Colonic mucosa (tissue), 4 donors: ENCODE measurements at regions not wholly inside any gene's neighbourhood (a gene's known extent, or its start where the extent isn't known, plus 50 kb on each side); places are given as distances from the start of the nearest gene placed in this dataset.

Experiments
- DNase-seq: peaks from one replicate; pipeline ENCODE4 v3.0.0-alpha.2; 2020
- H3K27ac ChIP-seq: fragments of 200-600 bp; one replicate; pipeline ENCODE4 v1.8.0; 2021
- H3K27me3 ChIP-seq: fragments of 200-600 bp; one replicate; pipeline ENCODE4 v1.8.0; 2021
- H3K36me3 ChIP-seq: fragments of 200-600 bp; one replicate; pipeline ENCODE4 v1.8.0; 2021
- H3K4me1 ChIP-seq: fragments of 200-600 bp; one replicate; pipeline ENCODE4 v1.8.0; 2021; ENCODE audit warnings: mild to moderate bottlenecking
- H3K4me3 ChIP-seq: fragments of 200-600 bp; one replicate; pipeline ENCODE4 v1.8.0; 2021
- H3K9ac ChIP-seq, 2 donors: one replicate each; pipeline ENCODE4 v1.7.0; 2013; ENCODE audit warnings: control low read depth in 2 of 2, low read depth in 2 of 2, low read length in 2 of 2
- H3K9me3 ChIP-seq: fragments of 200-600 bp; one replicate; pipeline ENCODE4 v1.8.0; 2021
- intact Hi-C: fragments of 100-400 bp; cut with DNase I; formaldehyde crosslinking; loops from one replicate; pipeline ENCODE4 v1.14.1; 2022
- TF ChIP-seq, protein P1 (sequence below): fragments of 200-600 bp; IDR thresholded peaks from one replicate; pipeline ENCODE4 v1.8.0; 2022; ENCODE audit warnings: antibody characterized with exemption, mild to moderate bottlenecking
- donor health status: healthy.
- donor health status: DM: no; HTN: no; CAD: no.
- donor health status: DM: no; HTN: no; CAD: no.

DNA sequence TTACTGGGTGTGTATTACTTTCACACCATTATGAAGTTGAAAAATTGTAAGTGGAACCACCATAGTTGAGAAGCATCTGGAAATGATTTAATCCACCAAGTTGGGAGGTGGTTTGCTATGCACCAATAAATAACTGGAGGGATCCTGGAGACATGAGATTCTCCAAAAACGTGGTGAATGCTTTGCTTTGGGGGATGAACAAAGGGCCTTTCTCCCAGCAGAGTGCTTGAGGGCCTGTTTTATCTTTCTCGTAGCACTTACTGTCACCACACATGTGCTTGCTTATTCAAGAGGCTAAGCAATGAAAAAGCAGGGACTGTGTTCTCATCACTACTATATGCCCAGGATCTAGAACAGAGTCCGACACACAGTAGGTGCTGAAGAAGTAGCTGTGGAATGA is 371.1 kb downstream of the DHX35 start:
- H3K9me3 ChIP-seq, result no peaks in the 10 kb centered on the region
- no peaks in the 10 kb centered on the region for H3K4me1 ChIP-seq
- no peaks in the 10 kb centered on the region for H3K36me3 ChIP-seq
- DNase-seq, result no peak
- TF ChIP-seq, protein P1, sequence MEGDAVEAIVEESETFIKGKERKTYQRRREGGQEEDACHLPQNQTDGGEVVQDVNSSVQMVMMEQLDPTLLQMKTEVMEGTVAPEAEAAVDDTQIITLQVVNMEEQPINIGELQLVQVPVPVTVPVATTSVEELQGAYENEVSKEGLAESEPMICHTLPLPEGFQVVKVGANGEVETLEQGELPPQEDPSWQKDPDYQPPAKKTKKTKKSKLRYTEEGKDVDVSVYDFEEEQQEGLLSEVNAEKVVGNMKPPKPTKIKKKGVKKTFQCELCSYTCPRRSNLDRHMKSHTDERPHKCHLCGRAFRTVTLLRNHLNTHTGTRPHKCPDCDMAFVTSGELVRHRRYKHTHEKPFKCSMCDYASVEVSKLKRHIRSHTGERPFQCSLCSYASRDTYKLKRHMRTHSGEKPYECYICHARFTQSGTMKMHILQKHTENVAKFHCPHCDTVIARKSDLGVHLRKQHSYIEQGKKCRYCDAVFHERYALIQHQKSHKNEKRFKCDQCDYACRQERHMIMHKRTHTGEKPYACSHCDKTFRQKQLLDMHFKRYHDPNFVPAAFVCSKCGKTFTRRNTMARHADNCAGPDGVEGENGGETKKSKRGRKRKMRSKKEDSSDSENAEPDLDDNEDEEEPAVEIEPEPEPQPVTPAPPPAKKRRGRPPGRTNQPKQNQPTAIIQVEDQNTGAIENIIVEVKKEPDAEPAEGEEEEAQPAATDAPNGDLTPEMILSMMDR, result no peak
- H3K27ac ChIP-seq, result no peak overlapping the region
- intact Hi-C loops, result no loop called here
- no peaks in the 10 kb centered on the region for H3K27me3 ChIP-seq
- no peak overlapping the region for H3K9ac ChIP-seq
- no peak overlapping the region for H3K4me3 ChIP-seq

DNA sequence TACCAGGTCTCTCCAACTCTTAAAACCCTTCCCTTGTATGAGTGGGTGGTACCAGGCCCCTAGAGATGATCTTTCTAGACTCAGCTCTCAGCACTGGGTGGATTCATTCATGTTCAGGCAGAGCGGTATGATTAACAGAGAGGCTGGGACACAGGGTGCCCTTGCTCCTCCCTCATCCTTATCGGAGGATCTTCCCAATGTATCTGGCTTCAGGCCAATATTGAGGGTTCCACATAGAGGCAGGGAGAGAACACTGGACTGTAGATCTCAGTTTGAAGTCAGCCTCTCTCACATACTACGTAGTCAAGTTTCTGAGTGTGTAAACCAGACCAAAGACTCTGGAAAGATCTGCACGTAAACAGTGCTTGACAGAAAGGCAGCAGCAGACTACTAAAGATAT is 366.2 kb downstream of the DHX35 start:
- no peaks in the 10 kb centered on the region for H3K27me3 ChIP-seq
- no peak overlapping the region for H3K4me3 ChIP-seq
- H3K4me1 ChIP-seq, result no peaks in the 10 kb centered on the region
- DNase-seq, result no peak
- intact Hi-C loops, result no loop called here
- no peak overlapping the region for H3K27ac ChIP-seq
- H3K9me3 ChIP-seq, result no peaks in the 10 kb centered on the region
- H3K9ac ChIP-seq, result no peak overlapping the region
- H3K36me3 ChIP-seq, result no peaks in the 10 kb centered on the region
- TF ChIP-seq, protein P1, result no peak

DNA sequence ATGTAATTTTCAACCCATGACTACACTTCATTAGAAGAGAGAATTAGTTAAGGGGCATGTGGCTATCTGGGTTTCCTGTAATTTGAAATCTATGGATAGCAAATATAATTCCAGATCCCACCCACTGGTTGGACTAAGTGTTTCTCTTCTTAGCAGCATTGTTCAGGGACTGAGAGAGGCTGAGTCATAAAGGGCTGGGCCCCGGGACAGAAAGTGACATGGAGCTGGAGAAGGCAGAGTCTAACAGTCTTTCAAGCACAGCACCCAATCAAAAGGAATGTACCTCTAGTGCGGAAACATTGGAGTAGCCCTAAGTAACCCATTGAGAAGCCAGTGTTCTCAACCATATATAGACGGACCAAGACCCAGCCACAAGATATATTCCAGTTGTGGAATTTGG is 363.9 kb downstream of the DHX35 start:
- Histone ChIP-seq H3K36me3 (no peaks in the 10 kb centered on the region), H3K9me3 (no peaks in the 10 kb centered on the region), H3K4me1 (no peaks in the 10 kb centered on the region), H3K27me3 (no peaks in the 10 kb centered on the region), H3K9ac (no peak overlapping the region), H3K4me3 (no peak overlapping the region), H3K27ac (no peak overlapping the region)
- TF ChIP-seq, protein P1, result no peak
- intact Hi-C loops, result no loop called here
- DNase-seq, result no peak

DNA sequence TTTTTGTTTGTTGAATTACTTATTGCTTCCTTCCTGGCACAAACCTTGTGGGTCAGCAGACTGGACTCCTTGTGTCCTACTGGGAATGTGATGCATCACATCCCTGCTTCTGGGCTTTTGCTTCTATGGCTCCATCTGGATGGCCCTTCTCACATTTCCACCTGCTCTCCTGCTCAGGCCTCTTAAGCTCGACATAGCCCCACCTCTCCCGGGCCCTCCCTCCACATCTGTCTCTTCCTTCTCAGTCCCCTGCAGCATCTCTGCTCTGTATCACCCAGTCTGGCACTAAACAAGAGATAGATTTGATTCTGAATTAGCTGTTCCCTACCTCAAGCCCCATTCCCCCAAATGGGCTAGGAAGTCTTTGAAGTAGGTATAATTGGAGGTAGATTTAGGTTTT is 356.8 kb downstream of the DHX35 start:
- TF ChIP-seq, protein P1, result no peak
- no peaks in the 10 kb centered on the region for H3K9me3 ChIP-seq
- DNase-seq, result no peak
- H3K27ac ChIP-seq, result no peak overlapping the region
- H3K27me3 ChIP-seq, result no peaks in the 10 kb centered on the region
- intact Hi-C loops, result no loop called here
- H3K36me3 ChIP-seq, result no peaks in the 10 kb centered on the region
- H3K4me3 ChIP-seq, result no peak overlapping the region
- H3K4me1 ChIP-seq, result no peaks in the 10 kb centered on the region
- H3K9ac ChIP-seq, result no peak overlapping the region

DNA sequence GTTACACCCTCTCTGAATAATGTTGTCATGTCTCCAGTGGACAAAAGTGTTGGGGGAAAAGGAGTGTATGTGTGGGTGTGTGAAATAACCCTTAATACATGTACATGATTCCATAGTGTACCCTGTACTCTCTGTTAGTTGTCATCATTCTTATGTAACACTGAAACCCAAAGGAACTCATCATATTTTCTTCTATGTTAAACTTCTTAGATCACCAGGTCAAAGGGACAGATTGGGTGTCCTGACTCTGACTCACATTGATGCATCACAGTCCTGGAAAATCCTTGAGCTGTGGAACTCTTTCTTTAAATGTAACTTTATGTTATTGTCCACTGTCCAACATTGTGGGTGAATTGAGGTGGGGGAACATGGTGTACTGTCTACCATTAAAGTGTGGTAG is 350.5 kb downstream of the DHX35 start:
- Histone ChIP-seq H3K4me3 (no peak overlapping the region), H3K27ac (no peak overlapping the region), H3K4me1 (no peaks in the 10 kb centered on the region), H3K36me3 (no peaks in the 10 kb centered on the region), H3K9me3 (no peaks in the 10 kb centered on the region), H3K9ac (no peak overlapping the region), H3K27me3 (no peaks in the 10 kb centered on the region)
- intact Hi-C loops, result no loop called here
- DNase-seq, result no peak
- TF ChIP-seq, protein P1, result no peak
